Activated CD8-positive, alpha-beta memory T cell treated with anti-CD3 and anti-CD28 coated beads for 36 hours (primary cell): ENCODE measurements at regions not wholly inside any gene's neighbourhood (a gene's known extent, or its start where the extent isn't known, plus 50 kb on each side); places are given as distances from the start of the nearest gene placed in this dataset.

Experiments
- CTCF ChIA-PET: fragments of 350-600 bp; sonication (Branson Sonifier 250); formaldehyde crosslinking; loops from one replicate; lab custom pipeline; 2021; ENCODE audit warnings: antibody characterized with exemption; lab: Charles Lee
- POLR2A ChIA-PET: fragments of 350-600 bp; sonication (Branson Sonifier 250); formaldehyde crosslinking; loops from one replicate; lab custom pipeline; 2021; ENCODE audit warnings: antibody characterized with exemption; lab: Charles Lee

DNA sequence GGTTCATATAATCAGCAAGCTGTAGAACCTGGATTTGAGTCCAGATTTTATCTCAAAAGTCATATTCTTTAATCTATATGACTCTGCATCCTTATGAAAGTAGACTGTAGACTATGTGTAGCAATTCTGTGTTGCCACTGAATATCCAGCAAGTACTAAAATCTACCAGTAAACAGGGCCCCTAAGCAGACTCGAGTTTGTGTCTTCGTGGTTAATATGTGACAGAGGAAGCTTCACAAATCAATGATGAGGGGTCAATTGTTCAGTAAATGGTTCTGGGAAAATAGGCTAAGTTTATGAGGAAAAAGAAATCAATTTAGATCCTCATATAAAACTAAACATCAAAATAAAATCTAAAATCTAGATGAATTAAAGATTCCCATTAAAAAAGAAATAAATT, 648.5 kb upstream of the KIRREL3 start:
- CTCF ChIA-PET, result no interaction called here
- POLR2A ChIA-PET, result no interaction called here

DNA sequence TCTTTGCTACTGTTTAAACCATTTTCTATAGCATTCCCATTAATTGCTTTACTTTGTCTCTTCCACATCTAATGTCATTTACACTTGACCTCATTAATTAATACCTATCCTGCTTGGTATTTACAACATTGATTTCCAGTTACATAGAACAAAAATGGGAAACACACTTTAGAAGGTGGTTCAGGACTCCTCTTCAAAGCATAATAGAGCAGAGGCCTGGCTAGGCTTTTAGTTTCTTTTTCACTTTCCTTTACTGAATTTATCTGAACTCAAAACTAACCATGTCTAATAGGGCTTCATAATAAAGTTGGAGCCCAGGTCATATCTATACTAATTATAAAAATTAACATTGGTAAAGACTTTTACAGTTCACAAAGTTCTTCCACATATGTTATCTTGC, 648.0 kb upstream of the KIRREL3 start:
- ChIA-PET CTCF (no interaction called here), POLR2A (no interaction called here)

DNA sequence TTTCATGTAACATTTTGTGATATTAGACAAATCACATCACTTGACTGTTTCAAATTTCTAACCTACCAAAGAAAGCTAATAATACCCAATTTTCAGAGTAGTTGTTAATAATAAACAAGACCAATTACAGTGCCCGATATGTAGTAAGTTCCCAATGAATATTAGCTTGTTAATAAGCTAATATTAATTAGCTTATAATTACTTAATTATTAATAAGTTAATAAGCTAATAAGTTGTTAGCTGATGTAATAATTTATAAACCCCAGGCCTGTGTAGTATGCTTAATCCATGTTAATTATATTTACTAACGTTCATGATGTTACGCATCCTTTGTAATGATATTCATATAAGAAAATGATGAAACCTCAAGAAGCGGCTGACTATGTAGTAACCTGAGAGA, 643.8 kb upstream of the KIRREL3 start:
- POLR2A ChIA-PET, result no interaction called here
- CTCF ChIA-PET, result no interaction called here

DNA sequence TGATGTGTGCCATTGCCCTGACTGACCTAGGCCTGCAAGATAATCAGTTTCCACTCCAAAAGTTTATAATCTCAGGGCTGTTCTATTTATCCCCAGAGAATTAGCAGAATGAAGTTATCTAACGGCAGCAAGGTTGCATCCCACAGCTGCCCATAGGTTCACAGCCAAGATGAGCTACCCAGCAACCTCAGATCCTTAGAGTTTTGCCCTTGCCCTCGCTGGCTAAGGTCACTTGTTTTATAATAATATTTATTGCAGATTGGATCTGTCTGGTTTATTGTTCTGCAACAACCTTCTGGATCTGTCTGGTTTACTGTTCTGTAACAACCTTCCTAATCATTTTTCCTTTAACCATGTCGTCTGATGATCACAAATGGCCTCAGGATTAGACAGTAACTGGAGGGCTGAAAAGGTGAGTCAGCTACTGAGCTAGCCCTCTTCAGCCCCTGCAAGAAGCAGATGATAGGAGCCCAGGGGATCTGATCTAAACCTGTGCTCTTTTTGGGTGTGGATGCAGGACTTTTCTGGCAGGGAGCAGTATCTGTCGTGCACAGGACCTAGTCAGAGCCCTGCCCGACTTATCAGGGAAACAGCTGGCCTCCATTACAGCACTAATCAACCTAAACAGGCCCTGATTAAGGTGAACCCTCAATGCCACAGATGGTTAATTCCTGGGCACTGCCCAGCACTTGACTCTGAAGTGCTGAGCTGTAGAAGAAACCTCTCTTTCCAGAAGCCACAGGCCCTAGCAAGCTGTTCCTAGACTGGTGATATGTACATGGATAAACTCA, 642.9 kb upstream of the KIRREL3 start:
- ChIA-PET CTCF (no interaction called here), POLR2A (no interaction called here)

GRCh38 chr11:127640561-127641451, 640.2 kb upstream of the KIRREL3 start:
- ChIA-PET CTCF (no interaction called here), POLR2A (no interaction called here)

GRCh38 chr11:127639916-127640315, 639.3 kb upstream of the KIRREL3 start:
- ChIA-PET CTCF (no interaction called here), POLR2A (no interaction called here)

DNA sequence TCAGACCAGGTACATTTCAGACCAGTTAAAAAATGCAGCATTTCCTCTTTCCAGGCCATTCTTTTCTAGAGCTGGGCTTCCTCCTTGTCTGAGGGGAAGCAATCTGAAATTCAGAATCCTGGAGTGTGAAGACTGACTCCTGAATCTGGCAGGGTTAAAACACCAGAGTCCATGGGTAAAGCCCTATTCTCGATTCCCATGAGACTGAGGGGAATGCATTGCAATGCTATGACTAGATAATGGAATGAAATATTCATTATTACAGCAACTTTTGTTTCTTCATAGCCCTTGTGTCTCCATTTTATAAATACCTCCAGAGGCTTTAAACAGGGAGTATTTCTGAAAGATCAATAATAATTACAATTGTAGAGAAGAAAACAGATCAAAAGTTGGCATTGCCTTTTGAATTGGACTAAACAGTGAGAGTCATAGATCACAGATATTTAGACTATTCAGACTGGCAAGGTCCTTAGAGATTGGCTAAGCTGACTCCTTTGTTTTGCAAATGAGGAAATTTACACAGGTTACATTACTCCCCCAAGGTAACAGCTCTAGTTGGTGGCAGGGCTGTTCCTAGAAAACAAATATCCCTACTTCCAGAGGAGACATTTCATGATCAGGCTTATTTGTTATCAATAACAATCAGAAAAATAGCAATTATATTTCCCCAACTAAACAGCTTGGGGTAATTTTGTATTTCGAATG, 632.6 kb upstream of the KIRREL3 start:
- ChIA-PET POLR2A (no interaction called here), CTCF (no interaction called here)

GRCh38 chr11:127632546-127632945, 632.0 kb upstream of the KIRREL3 start:
- ChIA-PET POLR2A (no interaction called here), CTCF (no interaction called here)

DNA sequence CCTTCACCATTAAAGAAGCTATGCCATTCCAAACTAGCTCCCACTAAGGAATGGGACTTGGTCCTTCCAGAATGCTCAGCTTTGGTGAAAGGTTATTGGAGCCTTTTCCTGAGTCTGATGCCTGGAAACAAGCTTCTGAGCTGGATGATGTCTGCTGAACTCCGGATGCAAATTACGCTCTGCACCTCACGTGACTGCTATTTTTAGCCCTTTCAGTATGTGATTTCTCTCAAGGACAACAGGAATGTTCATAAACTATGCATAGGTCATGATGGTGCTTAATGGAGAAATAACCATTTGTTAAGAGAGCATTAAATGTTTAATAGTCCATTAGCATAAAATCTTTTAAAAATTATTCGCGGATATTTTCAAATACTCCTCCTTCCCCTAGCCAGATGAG, 631.4 kb upstream of the KIRREL3 start:
- POLR2A ChIA-PET, result no interaction called here
- CTCF ChIA-PET, result no interaction called here

DNA sequence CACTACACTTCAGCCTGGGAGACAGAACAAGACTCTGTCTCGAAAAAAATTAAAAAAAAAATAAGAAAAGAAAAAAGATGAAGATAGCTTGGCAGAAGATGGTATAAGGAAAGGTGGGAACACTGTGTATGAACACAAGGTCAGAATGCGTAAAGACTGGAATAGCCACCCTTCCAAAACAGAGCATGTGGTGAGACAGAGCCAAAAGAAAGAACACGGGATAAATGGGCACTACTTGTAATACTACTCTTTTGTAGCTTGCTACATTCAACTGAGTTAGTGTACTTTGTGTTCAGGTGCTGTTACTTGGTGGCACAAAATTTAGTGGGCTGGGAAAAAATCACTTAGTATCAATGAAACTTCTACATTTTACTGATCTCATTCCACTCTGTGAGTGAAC, 628.6 kb upstream of the KIRREL3 start:
- CTCF ChIA-PET, result no interaction called here
- POLR2A ChIA-PET, result no interaction called here

DNA sequence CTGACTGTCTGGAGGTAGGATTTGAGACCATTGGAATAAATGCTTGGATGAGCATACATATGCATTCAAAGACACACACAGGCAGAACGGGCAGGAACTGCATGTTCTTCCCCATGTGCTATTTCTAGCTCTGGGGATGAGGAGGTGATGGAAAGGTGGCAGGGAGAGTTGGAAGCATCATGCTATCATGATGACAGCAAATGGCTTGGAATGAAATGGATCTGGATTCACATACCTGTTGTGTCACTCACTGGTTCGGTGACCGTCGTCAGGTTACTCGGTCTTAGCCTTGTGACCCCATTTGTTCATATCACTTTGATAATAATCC, 627.9 kb upstream of the KIRREL3 start:
- POLR2A ChIA-PET, result no interaction called here
- CTCF ChIA-PET, result no interaction called here

- ChIA-PET CTCF (no interaction called here), POLR2A (no interaction called here)
Observed at GRCh38 chr11:127627629-127628457, 627.3 kb upstream of the KIRREL3 start.

DNA sequence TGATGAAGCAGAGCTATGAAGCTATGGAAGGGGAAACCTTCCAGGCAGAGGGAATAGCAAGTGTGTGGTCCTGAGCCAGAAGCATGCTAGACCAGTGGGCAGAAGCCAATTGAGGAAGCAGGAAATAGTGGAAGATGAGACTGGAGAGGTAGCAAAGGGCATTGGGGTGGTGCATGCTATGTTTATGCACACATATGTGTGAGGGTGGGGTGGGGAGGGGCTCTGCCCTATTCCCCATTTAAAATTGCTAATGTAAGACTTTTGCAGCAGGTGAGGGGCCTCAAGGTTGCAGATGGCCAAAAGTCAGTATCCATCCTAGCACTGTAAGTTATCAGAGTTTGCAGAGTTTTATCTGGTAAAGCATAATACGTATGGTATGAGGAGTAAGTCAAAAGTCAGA, 626.6 kb upstream of the KIRREL3 start:
- ChIA-PET POLR2A (no interaction called here), CTCF (no interaction called here)

DNA sequence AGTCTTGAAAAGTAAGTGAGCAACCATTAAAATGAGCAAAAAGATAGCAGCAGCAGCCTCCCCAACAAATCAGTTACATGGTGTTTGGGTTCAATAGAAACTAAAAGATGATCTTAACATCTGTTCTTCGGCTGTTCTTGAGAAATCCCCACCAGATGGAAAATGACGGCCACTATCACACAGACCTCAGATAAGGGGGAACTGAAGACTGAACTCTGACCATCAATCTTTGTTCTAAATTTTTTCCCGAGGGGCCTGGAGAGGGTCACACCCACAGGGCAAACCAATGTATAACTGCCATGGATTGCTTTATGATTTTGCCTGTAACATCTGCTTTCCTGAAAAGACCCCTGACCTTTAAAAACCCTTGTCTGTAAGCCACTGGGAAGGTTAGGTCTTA, 624.8 kb upstream of the KIRREL3 start:
- CTCF ChIA-PET, result no interaction called here

DNA sequence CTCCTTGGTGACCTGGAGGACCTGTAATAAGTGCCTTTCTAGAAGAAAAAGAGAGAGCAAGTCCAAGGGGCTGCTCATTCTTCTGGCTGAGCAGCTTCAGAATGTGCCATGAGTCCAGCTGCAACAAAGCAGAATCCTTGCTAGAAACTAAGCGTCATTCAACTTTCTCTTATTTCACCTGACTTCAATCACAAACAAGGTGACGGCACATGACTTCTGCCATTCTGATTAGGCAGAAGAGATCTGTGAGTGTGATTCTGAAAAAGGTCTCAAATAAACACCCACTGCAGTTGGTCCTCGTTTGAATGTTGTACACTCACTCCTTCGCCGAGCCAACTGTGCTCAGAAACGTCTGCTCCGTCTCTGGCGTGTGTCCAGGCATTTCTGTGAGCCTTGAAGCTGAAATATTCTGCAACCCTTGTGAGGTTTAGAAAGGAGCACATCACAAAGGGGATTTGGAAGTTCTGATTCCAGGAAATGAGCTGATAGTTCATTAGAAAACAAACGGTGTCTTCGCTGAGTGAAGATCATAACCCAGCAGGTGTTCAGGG, 623.8 kb upstream of the KIRREL3 start:
- POLR2A ChIA-PET, result no interaction called here

More for the DNA sequence above, 624.8 kb upstream of the KIRREL3 start:
- POLR2A ChIA-PET, result no interaction called here

GRCh38 chr11:127622686-127623085, 622.1 kb upstream of the KIRREL3 start:
- POLR2A ChIA-PET, result no interaction called here

More for the DNA sequence above, 623.8 kb upstream of the KIRREL3 start:
- CTCF ChIA-PET, result interaction anchor here (0.6 to 0.7 kb wide), 2 partner anchors 32 to 278 kb away, joined by 3 read pairs; no protein-coding TSS in a partner anchor

GRCh38 chr11:127620671-127621070, 620.1 kb upstream of the KIRREL3 start:
- ChIA-PET POLR2A (no interaction called here), CTCF (no interaction called here)

More at GRCh38 chr11:127622686-127623085, 622.1 kb upstream of the KIRREL3 start:
- CTCF ChIA-PET, result no interaction called here

GRCh38 chr11:127619946-127620345, 619.4 kb upstream of the KIRREL3 start:
- ChIA-PET CTCF (no interaction called here), POLR2A (no interaction called here)

GRCh38 chr11:127618721-127619120, 618.2 kb upstream of the KIRREL3 start:
- ChIA-PET CTCF (no interaction called here), POLR2A (no interaction called here)
